Body of pancreas (tissue), 4 donors: ENCODE measurements at regions not wholly inside any gene's neighbourhood (a gene's known extent, or its start where the extent isn't known, plus 50 kb on each side); places are given as distances from the start of the nearest gene placed in this dataset.
A peak's percentile ranks its signal among the peaks of the same experiment; 100 is the strongest.

Experiments used
- ATAC-seq: fragments of 150-250 bp; one replicate; pipeline ENCODE4 v1.9.1; 2016
- DNase-seq, 4 donors: peaks; one replicate each; pipeline ENCODE4 v3.0.0-alpha.2; 2019
- H3K27ac ChIP-seq, 4 donors: fragments of 200-600 bp; sonication (generic); 1 replicate in 3 of 4; 2 replicates in 1 of 4; pipeline versions ENCODE4 v1.5.1 to v1.6.1; 2016 to 2019; ENCODE audit warnings: mild to moderate bottlenecking in 1 of 4, mixed read lengths in 1 of 4, moderate library complexity in 1 of 4
- H3K27me3 ChIP-seq, 2 donors: fragments of 200-600 bp; sonication (generic); one replicate each; pipeline ENCODE4 v1.6.0; 2016; ENCODE audit warnings: mild to moderate bottlenecking in 1 of 2
- H3K36me3 ChIP-seq, 2 donors: fragments of 200-600 bp; sonication (generic); replicated peaks in 1 of 2; 2 replicates each; pipeline ENCODE4 v1.5.1; 2016; ENCODE audit warnings: low read depth in 2 of 2; ENCODE audit not compliant: insufficient read depth in 1 of 2
- H3K4me1 ChIP-seq: fragments of 200-600 bp; sonication (generic); one replicate; pipeline ENCODE4 v1.6.0; 2016
- H3K4me3 ChIP-seq, 2 donors: fragments of 200-600 bp; sonication (generic); 1 replicate in 1 of 2; 2 replicates in 1 of 2; pipeline ENCODE4 v1.5.1; 2016 to 2019
- H3K9me3 ChIP-seq, 3 donors: fragments of 200-600 bp; sonication (generic); 1 replicate in 2 of 3; 2 replicates in 1 of 3; pipeline ENCODE4 v1.5.1; 2016
- POLR2A ChIP-seq, 3 donors: fragments of 450-650 bp; IDR thresholded peaks; one replicate each; pipeline ENCODE4 v1.6.1; 2016; ENCODE audit warnings: antibody characterized with exemption in 3 of 3, mild to moderate bottlenecking in 2 of 3
- WGBS, 2 donors: methylation state at CpG; one replicate each; pipeline ENCODE4 v1.1.5; 2017; 5-methylcytosine and 5-hydroxymethylcytosine counted together
- intact Hi-C: fragments of 100-400 bp; cut with DNase I; formaldehyde crosslinking; loops from one replicate; pipeline ENCODE4 v1.15.1; 2023
- TF ChIP-seq, protein P1 (sequence below), 7 experiments: fragments of 450-650 bp in 4 of 7; fragments of 200-600 bp in 3 of 7; sonication (generic) in 3 of 7; IDR thresholded peaks; one replicate each; pipeline ENCODE4 v1.5.1; 2016 to 2019; ENCODE audit warnings: antibody characterized with exemption in 7 of 7

DNA sequence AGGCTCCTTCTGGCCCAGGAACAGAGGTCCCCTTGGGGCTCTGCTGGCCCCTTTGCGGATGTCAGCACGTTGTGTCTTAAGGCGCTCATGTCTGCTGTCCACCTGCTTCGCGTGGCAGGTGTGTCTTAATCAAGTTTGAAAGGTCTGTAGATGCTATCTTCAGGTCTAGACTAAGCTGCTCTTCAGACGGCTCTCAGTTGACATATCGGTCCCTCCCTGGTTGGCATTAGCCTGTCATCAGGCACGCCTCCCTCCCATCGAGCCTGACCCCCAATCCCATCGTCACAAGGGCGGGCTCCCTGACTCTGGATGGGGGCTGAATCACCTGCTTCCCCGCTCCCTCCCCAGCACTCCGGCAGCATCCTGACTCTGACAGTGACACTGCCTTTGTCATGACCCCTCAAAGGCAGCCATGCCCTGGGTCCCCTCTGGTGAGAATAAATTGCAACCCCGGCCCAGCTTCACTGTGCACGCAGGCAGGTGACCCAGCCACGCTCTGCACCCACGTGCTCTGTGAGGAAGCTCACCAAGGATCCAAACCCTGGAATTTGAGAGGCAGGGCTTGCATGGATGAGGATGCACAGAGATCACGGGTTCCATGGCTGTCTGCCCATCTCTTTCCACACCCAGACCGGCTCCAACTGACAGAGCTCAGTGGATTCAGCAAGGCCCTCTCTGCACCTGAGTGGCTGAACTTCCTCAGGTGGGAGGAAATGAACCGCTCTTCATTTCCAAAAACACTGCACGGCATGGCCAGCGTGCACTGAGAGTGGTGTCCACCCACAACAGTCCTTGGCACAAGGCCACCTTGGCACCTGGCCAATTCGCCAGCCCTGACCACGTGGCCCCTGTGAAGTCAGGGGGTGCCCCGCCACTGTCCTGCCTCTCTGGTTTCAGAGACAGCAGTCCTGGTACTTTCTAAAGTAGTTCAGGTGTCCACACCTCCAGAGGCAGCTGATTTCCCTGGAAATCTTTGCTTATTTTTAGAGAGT, 110.2 kb upstream of the GPC1 start:
- ATAC-seq (peak; percentile 50), DNase-seq (peak; percentile 64 to 75 (median 70))
- H3K4me3 ChIP-seq = no peak overlapping the region
- 64 to 82% methylated on average over 17 to 25 of the region's 25 CpGs for WGBS, 2 donors
- no peaks in the 10 kb centered on the region for H3K9me3 ChIP-seq
- peaks cover 22% of the 10 kb centered on the region for H3K4me1 ChIP-seq
- no peaks in the 10 kb centered on the region for H3K36me3 ChIP-seq
- TF ChIP-seq POLR2A (IDR thresholded peaks at IDR 0.05) = no peak
- TF ChIP-seq, protein P1, sequence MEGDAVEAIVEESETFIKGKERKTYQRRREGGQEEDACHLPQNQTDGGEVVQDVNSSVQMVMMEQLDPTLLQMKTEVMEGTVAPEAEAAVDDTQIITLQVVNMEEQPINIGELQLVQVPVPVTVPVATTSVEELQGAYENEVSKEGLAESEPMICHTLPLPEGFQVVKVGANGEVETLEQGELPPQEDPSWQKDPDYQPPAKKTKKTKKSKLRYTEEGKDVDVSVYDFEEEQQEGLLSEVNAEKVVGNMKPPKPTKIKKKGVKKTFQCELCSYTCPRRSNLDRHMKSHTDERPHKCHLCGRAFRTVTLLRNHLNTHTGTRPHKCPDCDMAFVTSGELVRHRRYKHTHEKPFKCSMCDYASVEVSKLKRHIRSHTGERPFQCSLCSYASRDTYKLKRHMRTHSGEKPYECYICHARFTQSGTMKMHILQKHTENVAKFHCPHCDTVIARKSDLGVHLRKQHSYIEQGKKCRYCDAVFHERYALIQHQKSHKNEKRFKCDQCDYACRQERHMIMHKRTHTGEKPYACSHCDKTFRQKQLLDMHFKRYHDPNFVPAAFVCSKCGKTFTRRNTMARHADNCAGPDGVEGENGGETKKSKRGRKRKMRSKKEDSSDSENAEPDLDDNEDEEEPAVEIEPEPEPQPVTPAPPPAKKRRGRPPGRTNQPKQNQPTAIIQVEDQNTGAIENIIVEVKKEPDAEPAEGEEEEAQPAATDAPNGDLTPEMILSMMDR (IDR thresholded peaks at IDR 0.05) = no peak
- H3K27me3 ChIP-seq = no peaks in the 10 kb centered on the region
- no peak overlapping the region for H3K27ac ChIP-seq
- intact Hi-C loops = no loop called here

DNA sequence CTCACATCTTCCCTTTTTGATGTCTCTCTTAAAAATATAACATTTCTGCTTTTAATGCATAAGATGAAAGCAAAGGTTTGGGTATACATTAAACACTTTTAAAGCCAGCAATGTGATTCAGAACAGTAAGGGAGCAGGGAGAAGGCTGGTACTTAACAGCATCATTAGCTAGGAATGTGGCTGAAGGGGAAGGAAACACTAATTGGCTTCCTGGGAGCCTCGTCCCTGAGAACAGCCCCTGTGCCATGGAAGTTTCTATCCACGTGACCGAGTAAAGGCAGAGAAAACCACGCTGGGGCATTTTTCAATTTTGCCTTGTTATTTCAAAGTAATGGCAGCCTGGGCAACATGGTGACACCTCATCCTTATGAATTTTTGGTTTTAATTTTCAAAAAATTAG, 109.2 kb upstream of the GPC1 start:
- 70 to 79% methylated on average over 4 of the region's 4 CpGs for WGBS, 2 donors
- intact Hi-C loops = no loop called here
- no peaks in the 10 kb centered on the region for H3K36me3 ChIP-seq

GRCh38 chr2:240326886-240327285, 108.6 kb upstream of the GPC1 start:
- DNase-seq (peak; percentile 44 to 71 (median 48)), ATAC-seq (peak; percentile 43)
- Histone ChIP-seq H3K36me3 (no peaks in the 10 kb centered on the region), H3K27me3 (no peaks in the 10 kb centered on the region), H3K4me1 (peaks cover 22% of the 10 kb centered on the region), H3K27ac (no peak overlapping the region), H3K4me3 (no peak overlapping the region), H3K9me3 (no peaks in the 10 kb centered on the region)
- intact Hi-C loops = no loop called here
- no peak for TF ChIP-seq POLR2A (IDR thresholded peaks at IDR 0.05)
- TF ChIP-seq, protein P1 (IDR thresholded peaks at IDR 0.05) = peak in 1 of 7 experiments; percentile 5
- WGBS, 2 donors = 37 to 52% methylated on average over 9 of the region's 9 CpGs

More for the DNA sequence above, 109.2 kb upstream of the GPC1 start:
- TF ChIP-seq, protein P1 (IDR thresholded peaks at IDR 0.05) = no peak
- no peak for TF ChIP-seq POLR2A (IDR thresholded peaks at IDR 0.05)
- ATAC-seq (no peak), DNase-seq (no peak)
- H3K27me3 ChIP-seq = no peaks in the 10 kb centered on the region
- no peak overlapping the region for H3K4me3 ChIP-seq
- H3K9me3 ChIP-seq = no peaks in the 10 kb centered on the region
- H3K27ac ChIP-seq = no peak overlapping the region
- H3K4me1 ChIP-seq = peaks cover 22% of the 10 kb centered on the region

- no peaks in the 10 kb centered on the region for H3K27me3 ChIP-seq
- H3K4me3 ChIP-seq = no peak overlapping the region
- 91 to 92% methylated on average over 10 of the region's 10 CpGs for WGBS, 2 donors
- H3K36me3 ChIP-seq = no peaks in the 10 kb centered on the region
- TF ChIP-seq POLR2A (IDR thresholded peaks at IDR 0.05) = no peak
- TF ChIP-seq, protein P1 (IDR thresholded peaks at IDR 0.05) = no peak
- no peaks in the 10 kb centered on the region for H3K9me3 ChIP-seq
- ATAC-seq (no peak), DNase-seq (no peak)
- intact Hi-C loops = no loop called here
- H3K4me1 ChIP-seq = peaks cover 22% of the 10 kb centered on the region
- no peak overlapping the region for H3K27ac ChIP-seq
These were observed 107.9 kb upstream of the GPC1 start for GRCh38 chr2:240327566-240327965.
